ENCODE measurements at regions not wholly inside any gene's neighbourhood (a gene's known extent, or its start where the extent isn't known, plus 50 kb on each side); places are given as distances from the start of the nearest gene placed in this dataset.

GRCh38 chr11:41920374-41920773, 460.9 kb upstream of the LRRC4C start:
- intact Hi-C loops (cut with micrococcal nuclease) (no loop called here), dilution Hi-C loops (cut with MboI; ENCODE audit: extremely low pct_ligation_motif_present, low sequenced_read_pairs) (no loop called here)
- no TSS peak for BruUV-seq (replicated peaks)
- H3K36me3 ChIP-seq (ENCODE audit: control insufficient read depth in 2 of 2, extremely low read depth in 1 of 2, insufficient read depth in 2 of 2, low read length in 2 of 2): no peaks in the 10 kb centered on the region
- DNase-seq (ENCODE audit: low read depth, low spot score) (no peak), FAIRE-seq (no peak)
- no peaks in the 10 kb centered on the region for H3K27me3 ChIP-seq (ENCODE audit: control insufficient read depth in 2 of 2, insufficient read depth in 2 of 2, low read length in 2 of 2)
- POLR2A ChIA-PET: no interaction called here
- H4K20me1 ChIP-seq (replicated peaks; ENCODE audit: control insufficient read depth, extremely low read depth, insufficient read depth, low read length): no peaks in the 10 kb centered on the region
- H3K4me2 ChIP-seq (ENCODE audit: insufficient read depth, low read length): no peak overlapping the region
- no peaks in the 10 kb centered on the region for H3K4me1 ChIP-seq (ENCODE audit: control insufficient read depth, extremely low read depth, insufficient read depth, low read length)
- H3K79me2 ChIP-seq (ENCODE audit: control insufficient read depth, insufficient read depth, low read length): no peaks in the 10 kb centered on the region
- H3K9me3 ChIP-seq (replicated peaks; ENCODE audit: control insufficient read depth, insufficient read depth, low read length): no peaks in the 10 kb centered on the region
- H3K27ac ChIP-seq (ENCODE audit: insufficient read depth, low read depth, low read length): no peak overlapping the region
- no peaks in the 10 kb centered on the region for H3K9me1 ChIP-seq (replicated peaks; ENCODE audit: control insufficient read depth, extremely low read depth, insufficient read depth, low read length)
- H3K9ac ChIP-seq (replicated peaks; ENCODE audit: extremely low read depth, insufficient read depth, low read length): no peak overlapping the region
- CTCF ChIA-PET: no interaction called here
- H3K4me3 ChIP-seq (replicated peaks in 1 of 3; ENCODE audit: insufficient read depth in 1 of 3, low read depth in 1 of 3, low read length in 3 of 3): no peak overlapping the region
- H2AFZ ChIP-seq (ENCODE audit: low read depth, low read length): no peak overlapping the region
- TF ChIP-seq JUN (IDR thresholded peaks at IDR 0.05; ENCODE audit: borderline replicate concordance, insufficient read depth, insufficient read length, low read depth): no peak
- no peak for TF ChIP-seq MAX (IDR thresholded peaks at IDR 0.05; ENCODE audit: insufficient read depth, insufficient read length)
- no peak for TF ChIP-seq FOS (IDR thresholded peaks at IDR 0.05; ENCODE audit: borderline replicate concordance, insufficient read depth, low read length)
- no peak for TF ChIP-seq MYC (IDR thresholded peaks at IDR 0.05; ENCODE audit: low read depth, low read length)
- no peak for TF ChIP-seq GATA2 (IDR thresholded peaks at IDR 0.05; ENCODE audit: insufficient read depth, insufficient read length, low read depth, low read length)

GRCh38 chr11:41921746-41922390, 462.4 kb upstream of the LRRC4C start:
- no peak for TF ChIP-seq POLR2AphosphoS5 (IDR thresholded peaks at IDR 0.05; ENCODE audit: insufficient read depth, low read depth, low read length)
- H3K4me3 ChIP-seq (replicated peaks in 1 of 3; ENCODE audit: insufficient read depth in 1 of 3, low read depth in 1 of 3, low read length in 3 of 3): no peak overlapping the region
- ChIA-PET CTCF (no interaction called here), POLR2A (no interaction called here)
- BruUV-seq (replicated peaks): no TSS peak
- no peak overlapping the region for H3K9ac ChIP-seq (replicated peaks; ENCODE audit: extremely low read depth, insufficient read depth, low read length)
- H2AFZ ChIP-seq (ENCODE audit: low read depth, low read length): no peak overlapping the region
- H3K9me1 ChIP-seq (replicated peaks; ENCODE audit: control insufficient read depth, extremely low read depth, insufficient read depth, low read length): no peaks in the 10 kb centered on the region
- no peak overlapping the region for H3K4me2 ChIP-seq (ENCODE audit: insufficient read depth, low read length)
- FAIRE-seq (no peak), DNase-seq (ENCODE audit: low read depth, low spot score) (no peak)
- no peaks in the 10 kb centered on the region for H3K36me3 ChIP-seq (ENCODE audit: control insufficient read depth in 2 of 2, extremely low read depth in 1 of 2, insufficient read depth in 2 of 2, low read length in 2 of 2)
- no peak overlapping the region for H3K27ac ChIP-seq (ENCODE audit: insufficient read depth, low read depth, low read length)
- dilution Hi-C loops (cut with MboI; ENCODE audit: extremely low pct_ligation_motif_present, low sequenced_read_pairs) (no loop called here), intact Hi-C loops (cut with micrococcal nuclease) (no loop called here)
- H3K9me3 ChIP-seq (replicated peaks; ENCODE audit: control insufficient read depth, insufficient read depth, low read length): no peaks in the 10 kb centered on the region
- H3K27me3 ChIP-seq (ENCODE audit: control insufficient read depth in 2 of 2, insufficient read depth in 2 of 2, low read length in 2 of 2): no peaks in the 10 kb centered on the region
- H4K20me1 ChIP-seq (replicated peaks; ENCODE audit: control insufficient read depth, extremely low read depth, insufficient read depth, low read length): no peaks in the 10 kb centered on the region
- H3K79me2 ChIP-seq (ENCODE audit: control insufficient read depth, insufficient read depth, low read length): no peaks in the 10 kb centered on the region
- no peaks in the 10 kb centered on the region for H3K4me1 ChIP-seq (ENCODE audit: control insufficient read depth, extremely low read depth, insufficient read depth, low read length)

Measured in endothelial cell of umbilical vein (primary cell).